GM21390 (cell line): ENCODE measurements at regions not wholly inside any gene's neighbourhood (a gene's known extent, or its start where the extent isn't known, plus 50 kb on each side); places are given as distances from the start of the nearest gene placed in this dataset.

Source experiments
- ATAC-seq: cut with Tn5 transposase; IDR thresholded peaks from one replicate; pipeline ENCODE4 v1.9.1; 2021; ENCODE audit not compliant: unreplicated experiment

DNA sequence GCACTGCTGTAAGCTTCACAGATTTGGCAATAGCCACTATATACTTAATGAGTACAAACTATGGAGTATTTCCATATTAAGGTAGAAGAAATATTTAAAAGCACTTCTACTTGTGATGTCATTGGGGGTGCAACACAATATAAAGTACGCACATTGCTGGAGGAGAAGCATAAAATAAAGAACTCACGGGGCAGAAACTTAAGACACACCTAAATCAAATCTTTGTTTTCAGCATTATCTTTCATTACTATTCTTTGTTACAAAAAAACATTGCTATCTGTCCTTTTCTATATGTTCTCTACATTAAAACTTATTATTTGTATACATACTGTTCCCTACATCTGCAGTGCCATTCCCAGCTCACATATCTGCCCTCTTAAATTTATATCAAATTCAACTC is 93.3 kb upstream of the VPREB1 start:
- ATAC-seq = no peak

DNA sequence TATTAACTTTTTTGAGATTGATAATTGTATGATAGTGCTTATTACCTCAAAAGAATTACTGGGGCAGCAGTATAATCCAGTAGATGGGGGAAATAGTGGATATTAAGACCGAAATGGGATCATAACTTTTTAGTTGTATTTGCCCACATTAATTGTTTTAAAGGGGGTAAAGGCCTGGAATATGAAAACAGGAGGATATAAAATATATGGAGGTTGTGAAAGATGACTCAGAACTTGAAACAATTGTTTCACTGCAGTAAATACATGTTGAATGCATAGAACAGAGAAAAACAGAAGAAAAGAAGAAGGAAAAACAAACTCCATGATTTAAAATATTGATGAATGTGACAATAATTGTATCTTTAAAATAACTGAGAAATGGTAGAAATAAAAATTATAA is 94.1 kb upstream of the VPREB1 start:
- ATAC-seq = no peak

DNA sequence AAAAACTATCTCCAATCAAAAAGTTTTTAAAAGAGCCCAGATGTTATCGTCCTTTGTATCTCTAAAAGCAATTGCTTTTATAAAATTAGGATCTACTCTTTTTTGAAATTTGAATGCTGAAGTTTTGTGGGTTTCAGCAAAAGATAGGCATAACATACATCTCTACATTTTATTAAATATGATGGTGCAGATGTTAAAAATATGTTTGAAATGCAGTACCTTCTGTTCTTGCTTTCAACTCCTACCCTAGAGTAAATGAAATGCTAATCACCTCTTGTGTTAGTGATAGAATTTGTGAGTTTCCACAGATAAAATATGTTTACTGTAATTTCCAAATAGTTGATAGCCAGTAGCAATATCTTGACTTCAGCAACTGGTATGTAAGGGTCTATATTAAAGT is 95.7 kb upstream of the VPREB1 start:
- ATAC-seq = no peak

DNA sequence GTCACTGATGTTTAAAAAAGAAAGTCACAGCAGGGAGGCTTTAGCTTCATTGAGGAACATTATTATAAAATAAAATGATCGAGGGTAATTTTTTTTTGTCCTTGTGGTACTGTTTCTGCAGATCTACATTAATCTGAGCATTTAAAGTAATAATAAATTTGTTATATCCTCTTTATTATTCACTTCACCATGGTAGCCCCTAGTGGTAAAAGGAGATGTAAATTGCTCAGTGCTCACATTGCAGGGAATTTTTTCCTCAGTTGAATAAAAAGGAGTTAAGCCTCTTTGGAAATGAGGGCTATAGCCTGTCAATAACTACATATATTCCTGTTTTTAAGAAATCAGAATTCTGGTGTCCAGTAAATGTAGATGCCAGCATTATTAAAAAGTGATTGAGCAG is 99.7 kb upstream of the VPREB1 start:
- ATAC-seq = no peak

DNA sequence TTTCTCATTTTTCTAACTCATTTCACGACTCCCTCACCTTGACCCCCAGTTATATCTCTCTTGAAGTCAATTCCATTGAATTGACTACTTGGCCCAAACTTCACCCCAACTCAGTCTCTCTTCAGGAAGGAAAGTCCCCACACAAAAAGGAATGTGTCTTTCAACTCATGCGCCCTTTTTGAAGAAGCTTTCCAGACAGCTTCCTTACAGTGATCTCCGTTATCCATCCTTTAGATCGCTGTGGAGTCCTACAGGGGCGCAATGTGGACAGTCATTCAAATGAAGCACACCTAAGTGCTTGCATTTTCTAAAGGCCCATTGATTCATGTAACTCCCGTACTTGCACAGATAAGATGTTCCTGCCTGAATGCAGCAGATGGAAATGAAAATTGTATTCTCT is 101.1 kb upstream of the VPREB1 start:
- ATAC-seq = no peak

DNA sequence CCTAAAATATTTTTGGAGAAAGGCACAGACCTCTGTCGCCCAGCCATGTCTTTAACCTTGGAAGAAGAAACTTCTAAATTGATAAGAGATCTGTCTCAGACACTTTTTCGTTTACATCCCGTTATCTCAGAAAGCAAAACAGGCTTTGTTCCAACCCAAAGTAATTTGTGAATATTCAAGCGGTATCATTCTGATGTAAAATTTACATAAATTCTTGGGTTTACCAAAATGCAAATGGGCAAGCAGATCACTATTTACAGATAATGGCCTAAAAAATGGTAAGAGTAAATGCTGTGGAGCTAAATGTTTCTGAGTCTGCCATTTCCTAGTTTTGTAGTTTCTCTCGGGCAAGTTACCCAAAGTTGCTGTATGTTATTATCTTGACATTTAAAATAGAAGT is 101.9 kb upstream of the VPREB1 start:
- no peak for ATAC-seq

DNA sequence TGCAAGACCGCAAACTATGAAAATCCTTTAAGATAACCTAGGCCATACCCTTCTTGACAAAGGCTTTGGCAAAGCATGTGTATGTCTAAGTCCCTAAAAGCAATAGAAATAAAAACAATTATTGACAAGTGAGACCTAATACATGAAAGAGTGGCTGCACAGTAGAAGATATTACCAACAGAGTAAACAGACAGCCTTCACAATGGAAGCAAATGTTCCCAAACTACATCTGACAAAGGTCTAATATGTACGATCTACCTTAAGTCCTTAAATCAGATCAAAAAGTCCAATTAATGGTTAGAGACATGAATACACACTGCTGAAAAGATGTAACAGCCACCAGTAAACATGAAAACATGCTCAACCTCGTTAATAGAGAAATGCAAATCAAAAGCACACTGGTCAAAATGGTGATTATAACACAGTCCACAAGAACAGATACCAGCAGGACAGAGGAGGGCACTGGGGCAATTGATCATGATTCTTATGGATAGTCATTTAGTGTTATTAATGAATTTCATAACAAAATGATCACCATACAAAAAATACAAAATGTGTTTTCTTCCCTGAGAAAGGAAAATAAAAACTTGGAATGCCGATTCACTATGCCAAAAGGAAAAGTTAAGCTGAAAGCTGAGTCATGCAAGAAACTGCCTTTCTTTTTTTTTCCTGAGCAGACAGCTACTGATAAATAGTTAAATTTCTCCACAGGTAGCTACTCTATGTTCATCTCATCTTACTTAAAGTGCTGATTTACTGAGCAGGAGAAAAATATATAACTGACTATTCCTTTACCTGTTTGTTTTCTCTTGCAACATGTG is 102.6 kb upstream of the VPREB1 start:
- no peak for ATAC-seq

DNA sequence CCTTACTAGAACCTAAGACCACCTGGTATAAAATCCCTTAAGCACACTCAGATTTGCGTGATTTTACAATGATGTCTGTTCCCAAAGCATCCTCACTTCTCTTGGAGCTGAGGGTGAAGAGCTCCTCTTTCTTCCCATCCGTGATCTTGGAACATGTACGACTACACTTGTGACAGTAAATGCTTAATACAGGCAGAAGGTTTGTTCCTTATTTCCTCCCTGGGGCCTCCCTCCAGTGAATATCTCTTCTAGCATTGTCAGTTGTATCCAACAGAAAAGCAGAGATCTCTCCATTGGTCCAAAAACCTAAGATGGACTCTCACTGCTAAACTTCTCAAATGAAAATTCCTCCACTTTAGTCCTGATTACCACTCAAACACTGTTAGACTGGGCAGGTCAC is 103.6 kb upstream of the VPREB1 start:
- no peak for ATAC-seq

DNA sequence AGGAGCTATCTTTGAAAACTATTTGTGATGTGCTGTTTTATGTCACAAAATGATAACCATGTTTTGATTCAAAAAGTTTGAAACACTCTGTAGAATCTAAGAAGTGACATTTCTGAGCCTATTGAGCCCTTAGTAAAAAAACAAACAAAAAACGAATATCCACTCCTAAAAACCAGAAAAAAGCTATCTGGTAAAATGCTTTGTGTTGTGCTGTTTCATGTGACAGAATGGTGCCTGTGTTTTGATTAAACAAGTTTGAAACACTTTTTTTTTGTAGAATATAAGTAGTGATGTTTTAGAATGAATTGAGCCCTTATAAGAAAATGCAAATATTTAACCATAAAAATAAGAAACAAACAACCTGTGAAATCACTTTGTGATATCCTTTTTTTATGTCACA is 105.2 kb upstream of the VPREB1 start:
- no peak for ATAC-seq

DNA sequence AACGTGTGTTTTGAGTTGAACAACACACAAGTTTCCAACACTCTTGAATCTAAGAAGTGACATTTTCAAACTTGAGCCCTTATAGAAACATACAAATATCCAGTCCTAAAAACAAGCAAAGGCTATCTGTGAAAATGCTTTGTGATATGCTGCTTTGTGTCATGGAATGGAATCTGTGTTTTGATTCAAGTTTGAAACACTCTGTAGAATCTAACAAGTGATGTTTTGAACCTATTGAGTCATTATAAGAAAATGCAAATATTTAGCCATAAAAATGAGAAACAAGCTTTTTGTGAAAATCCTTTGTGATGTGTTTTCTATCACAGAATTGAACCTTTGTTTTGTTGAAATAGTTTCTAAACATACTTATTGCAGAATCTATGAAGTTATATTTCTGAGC is 105.7 kb upstream of the VPREB1 start:
- ATAC-seq = no peak

DNA sequence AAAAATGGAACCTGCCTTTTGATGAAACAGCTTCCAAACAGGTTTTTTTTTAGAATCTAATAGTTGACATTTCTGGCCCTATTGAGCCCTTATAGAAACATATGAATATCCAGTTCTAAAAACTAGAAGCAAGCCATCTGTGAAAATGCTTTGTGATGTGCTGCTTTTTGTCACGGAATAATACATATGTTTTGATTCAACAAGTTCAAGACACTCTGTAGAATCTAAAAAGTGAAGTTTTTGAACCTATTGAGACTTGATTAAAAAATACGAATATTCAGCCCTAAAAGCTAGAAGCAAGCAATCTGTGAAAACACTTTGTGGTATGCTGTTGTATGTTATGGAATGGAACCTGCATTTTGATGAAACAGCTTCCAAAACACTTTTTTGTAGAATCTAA is 106.7 kb upstream of the VPREB1 start:
- no peak for ATAC-seq

DNA sequence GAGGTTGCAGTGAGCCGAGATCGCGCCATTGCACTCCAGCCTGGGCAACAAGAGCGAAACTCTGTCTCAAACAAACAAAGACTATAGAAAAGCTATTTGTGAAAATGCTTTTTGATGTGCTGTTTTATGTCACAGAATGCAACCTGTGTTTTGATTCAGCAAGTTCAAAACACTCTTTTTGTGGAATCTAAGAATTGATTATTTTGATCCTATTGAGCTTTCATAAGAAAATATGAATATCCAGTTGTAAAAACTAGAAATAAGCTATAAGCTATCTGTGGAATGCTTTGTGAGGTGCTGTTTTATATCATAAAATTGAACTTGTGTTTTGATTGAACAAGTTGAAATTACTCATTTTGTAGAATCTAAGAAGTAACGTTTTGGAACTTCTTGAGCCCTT is 110.7 kb upstream of the VPREB1 start:
- ATAC-seq = no peak

DNA sequence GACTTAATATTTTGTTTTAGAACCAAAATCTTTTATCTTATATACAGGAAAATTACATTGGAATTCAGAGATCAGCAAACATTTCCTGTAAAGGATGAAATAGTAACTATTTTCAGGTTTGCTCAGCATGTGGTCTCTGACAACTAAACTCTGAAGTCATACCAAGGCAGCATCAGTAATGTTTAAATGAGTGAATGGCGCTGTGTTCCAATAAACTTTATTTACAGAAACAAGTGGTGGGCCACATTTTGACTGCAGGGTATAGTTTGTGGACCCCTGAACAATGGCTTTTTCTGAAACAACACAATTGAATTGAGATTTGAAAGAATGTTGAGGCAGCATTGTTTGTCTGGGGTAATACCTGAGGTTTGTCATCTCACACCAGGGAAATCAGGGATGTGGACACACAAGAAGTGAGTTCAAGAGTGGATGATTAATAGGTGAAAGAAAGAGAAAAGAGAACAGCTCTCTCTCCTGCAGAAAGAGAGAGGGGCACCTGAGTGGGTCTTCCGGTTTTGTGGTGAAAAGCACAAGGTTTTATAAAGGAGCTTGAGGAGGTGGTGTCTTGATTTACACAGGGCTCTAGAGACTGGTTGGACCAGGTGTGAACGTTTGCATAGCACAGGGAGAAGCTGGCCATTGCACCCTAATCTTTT is 113.5 kb upstream of the VPREB1 start:
- ATAC-seq = no peak

DNA sequence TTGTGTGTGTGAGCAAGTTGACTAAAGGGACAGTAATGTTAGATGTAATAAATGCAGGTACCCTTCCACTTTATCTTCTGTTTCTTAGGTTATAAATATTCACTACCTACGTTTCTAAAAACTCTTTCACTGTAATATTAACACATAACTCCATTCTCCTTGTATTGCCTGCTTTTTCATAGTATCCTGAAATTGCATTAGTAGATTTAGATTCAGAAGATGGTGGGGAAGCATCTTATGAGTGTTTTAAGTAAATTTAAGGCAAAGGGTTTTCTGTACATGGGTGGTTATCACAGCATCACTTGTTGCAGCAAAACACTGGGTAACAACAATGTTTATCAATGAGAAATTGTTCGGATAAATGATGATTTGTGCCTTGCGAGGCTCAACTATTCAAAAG is 115.2 kb upstream of the VPREB1 start:
- ATAC-seq = no peak

DNA sequence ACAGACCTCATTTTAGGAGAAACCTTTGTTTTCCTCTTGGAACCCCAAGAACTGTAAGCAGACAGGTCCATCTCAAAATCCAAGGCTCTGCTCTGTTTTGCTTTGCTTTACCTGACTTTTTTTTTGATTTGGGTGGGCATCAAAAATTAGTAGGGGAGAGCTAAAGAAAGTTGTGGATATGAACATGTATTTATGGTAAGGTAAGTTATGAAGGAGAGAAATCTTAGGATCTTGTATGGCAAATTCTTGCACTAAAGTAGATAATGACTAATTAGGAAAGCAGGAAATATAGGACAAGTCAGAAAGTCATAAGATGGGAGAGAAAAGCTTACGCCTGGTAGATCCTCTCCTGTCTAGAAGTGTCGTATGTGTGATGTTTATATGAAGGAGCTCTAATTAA is 116.1 kb upstream of the VPREB1 start:
- ATAC-seq = no peak

DNA sequence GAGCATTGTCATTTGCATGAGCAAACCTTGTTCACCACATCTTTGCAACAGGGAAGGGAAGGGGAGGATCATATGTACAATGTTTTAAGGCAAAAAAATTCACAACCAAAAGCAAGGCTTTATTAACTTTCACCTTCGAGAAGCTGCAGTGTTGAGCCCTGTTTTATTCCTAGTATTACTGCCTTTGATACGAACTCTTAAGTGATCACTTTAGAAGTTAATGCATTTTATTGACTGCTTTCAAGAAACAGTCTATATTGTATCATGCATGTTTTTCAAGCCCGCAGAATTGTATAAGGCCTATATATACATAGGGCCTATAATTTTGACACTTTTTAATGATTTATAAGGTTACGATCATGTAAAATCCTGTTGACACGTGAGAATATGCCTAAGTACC is 117.5 kb upstream of the VPREB1 start:
- ATAC-seq = no peak

DNA sequence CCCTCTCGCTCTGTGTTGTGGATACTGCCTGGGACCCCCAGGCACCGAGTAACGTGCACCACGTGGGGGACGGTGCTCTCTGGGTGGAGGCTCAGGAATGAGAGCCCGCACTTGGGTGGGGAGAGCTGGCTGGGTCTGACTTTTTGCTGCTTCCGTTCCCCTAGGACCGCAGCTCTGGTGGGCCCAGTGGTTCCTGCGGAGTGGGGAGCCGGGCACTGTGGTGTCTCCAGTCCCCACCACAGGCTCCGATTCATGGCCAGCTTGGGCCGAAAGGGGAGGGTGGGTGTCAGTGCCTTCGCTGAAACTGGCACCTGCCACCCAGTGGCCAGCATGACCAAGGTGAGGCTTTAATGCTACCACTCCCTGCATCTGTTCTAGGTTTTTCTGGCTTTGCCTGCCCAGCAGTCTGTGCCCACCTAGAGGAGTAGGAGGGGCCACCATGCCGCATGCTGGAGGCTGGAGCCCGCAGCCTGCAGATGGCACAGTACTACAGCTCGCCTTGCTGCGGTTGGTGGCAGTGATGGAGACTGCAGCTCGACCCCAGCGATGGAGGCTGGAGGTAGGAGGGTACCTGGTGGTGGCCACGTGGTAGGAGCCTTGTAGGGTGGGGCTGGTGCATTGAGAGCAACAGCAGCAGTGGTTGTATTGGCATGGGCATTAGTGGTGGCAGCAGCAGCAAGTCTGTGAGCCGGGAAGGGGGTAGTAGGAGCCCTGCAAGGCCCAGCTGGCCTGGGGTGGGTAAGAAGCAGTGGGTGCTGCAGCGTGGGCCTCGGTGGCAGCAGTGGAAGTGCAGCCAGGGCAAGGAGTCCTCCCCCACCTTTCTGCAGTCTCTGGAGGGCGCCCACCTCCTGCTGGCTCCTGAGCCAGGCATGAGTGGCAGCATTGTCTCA is 118.8 kb upstream of the VPREB1 start:
- ATAC-seq = no peak

DNA sequence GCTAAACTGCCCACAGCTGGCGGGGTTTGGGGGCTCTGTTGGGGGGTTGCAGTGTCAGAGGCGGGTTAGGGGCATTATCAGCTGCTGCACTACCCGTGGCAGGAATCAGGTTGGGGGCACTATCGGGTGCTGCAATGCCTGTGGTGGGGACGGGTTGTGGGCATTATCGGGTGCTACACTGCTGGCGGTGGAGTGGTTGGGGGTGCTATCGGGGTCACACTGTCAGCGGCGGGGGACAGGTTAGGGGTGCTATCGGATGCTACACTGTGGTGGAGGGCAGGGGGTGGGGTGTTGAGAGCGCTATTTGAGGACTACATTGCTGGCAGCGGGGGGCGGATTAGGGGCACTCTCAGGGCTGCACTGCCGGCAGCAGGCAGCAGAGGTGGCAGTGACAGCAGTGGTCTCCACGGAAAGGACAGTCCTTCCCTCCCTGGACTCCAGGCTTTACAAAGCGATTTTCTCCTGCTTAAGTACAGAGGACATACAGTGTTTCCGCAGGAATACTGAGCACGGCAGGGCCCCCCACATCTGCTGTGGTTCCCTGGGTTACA is 119.5 kb upstream of the VPREB1 start:
- ATAC-seq = no peak

DNA sequence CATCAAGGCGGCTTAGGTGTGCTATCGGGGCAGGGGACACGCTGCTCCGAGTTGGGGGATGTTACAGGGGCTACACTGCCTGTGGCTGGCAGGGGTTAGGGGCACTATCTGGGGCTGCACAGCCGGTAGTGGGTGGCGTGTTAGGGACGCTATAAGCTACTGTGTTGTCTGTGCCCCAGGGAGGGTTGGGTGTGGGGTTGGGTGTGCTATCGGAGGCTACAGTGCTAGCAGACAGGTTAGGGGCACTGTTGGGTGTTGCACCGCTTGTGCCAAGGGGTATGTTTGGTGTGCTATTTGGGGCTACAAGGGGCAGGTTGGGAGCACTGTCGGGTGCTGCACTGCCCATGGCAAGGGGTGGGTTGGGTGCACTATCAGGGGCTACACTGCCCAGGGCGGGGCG is 120.2 kb upstream of the VPREB1 start:
- ATAC-seq = no peak

DNA sequence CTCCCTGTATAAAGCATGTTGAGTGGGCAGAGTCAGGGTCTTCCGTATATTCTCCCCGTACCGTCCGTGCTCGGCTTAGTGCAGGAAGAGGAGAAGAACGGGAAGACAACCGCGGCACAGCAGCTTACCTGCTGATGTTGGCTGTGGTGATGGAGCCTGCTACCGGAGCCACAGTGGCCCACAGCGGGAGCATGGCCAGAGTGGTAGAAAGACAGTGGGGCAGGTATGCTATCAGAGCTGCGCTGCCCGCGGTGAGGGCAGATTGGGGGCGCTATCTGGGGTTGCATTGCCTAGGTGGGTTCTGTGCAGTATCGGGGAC is 120.7 kb upstream of the VPREB1 start:
- ATAC-seq = no peak

DNA sequence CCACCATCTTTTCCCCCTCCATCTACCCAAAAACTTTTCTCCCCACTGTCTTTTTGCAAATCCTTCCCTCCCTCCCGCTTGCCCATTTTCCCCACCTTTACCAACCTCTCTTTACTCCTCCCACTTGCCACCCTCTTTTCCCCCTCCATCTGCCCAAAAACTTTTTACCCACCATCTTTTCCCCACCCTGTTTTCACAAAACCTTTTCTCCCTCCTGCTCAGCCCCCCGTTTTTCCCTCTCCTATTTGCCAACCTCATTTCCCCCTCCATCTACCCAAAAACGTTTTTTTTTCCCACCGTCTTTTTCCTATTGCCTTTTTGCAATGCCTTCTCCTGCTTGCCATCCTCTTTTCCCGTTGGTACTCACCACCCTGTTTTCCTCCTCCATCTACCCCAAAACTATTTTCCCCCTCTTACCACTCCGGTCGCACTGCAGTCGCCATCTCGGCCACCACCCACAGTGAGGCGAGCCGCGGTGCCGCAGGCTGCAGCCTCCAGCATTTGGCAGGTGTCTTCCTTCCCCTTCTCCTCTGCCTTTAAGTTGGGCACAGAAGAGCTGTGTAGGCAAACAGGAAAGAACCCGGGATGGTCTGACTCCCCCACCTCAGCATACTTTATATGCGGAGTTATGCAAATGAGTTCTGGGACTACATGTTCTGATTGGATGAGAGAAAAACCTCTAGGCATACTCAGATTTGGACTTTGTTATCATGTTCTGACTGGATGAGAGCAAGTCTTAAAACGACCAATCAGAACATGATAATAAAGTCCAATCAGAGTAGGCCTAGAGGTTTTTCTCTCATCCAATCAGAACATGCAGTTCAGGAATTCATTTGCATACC is 121.2 kb upstream of the VPREB1 start:
- no peak for ATAC-seq
